Smooth muscle cell (in vitro differentiated cells): ENCODE measurements at regions not wholly inside any gene's neighbourhood (a gene's known extent, or its start where the extent isn't known, plus 50 kb on each side); places are given as distances from the start of the nearest gene placed in this dataset.
"Not testable (repeated sequence)": the region's sequence is repeated elsewhere in the genome, so short reads cannot be mapped to it uniquely, and the experiment has no call there.

Source experiments
- DNase-seq: peaks from one replicate; lab custom pipeline; 2025; ENCODE audit not compliant: unreplicated experiment; lab: John Stamatoyannopoulos, UW
- H2AFZ ChIP-seq: fragments of 200-600 bp; sonication (generic); 2 replicates; pipeline ENCODE4 v1.6.0; 2016; ENCODE audit warnings: antibody characterized with exemption, low read depth, mild to moderate bottlenecking
- H3F3A ChIP-seq: fragments of 200-600 bp; sonication (generic); 2 replicates; pipeline ENCODE4 v1.6.0; 2017; ENCODE audit warnings: antibody characterized with exemption, low read depth
- H3K27ac ChIP-seq: fragments of 200-600 bp; sonication (generic); 2 replicates; pipeline ENCODE4 v1.5.1; 2016; ENCODE audit warnings: low read depth, mild to moderate bottlenecking
- H3K27me3 ChIP-seq: fragments of 200-600 bp; sonication (generic); 2 replicates; pipeline ENCODE4 v1.6.1; 2016; ENCODE audit warnings: low read depth, mild to moderate bottlenecking
- H3K36me3 ChIP-seq: fragments of 200-600 bp; sonication (generic); 2 replicates; pipeline ENCODE4 v1.5.1; 2016; ENCODE audit warnings: low read depth
- H3K4me1 ChIP-seq: fragments of 200-600 bp; sonication (generic); 2 replicates; pipeline ENCODE4 v1.5.1; 2016; ENCODE audit warnings: low read depth
- H3K4me2 ChIP-seq: fragments of 200-600 bp; sonication (generic); 2 replicates; pipeline ENCODE4 v1.6.0; 2016; ENCODE audit warnings: mild to moderate bottlenecking
- H3K4me3 ChIP-seq: fragments of 200-600 bp; sonication (generic); 2 replicates; pipeline ENCODE4 v1.5.1; 2016; ENCODE audit warnings: mild to moderate bottlenecking
- H3K79me2 ChIP-seq: fragments of 200-600 bp; sonication (generic); 2 replicates; pipeline ENCODE4 v1.6.0; 2016; ENCODE audit warnings: low read depth, mild to moderate bottlenecking
- H3K9ac ChIP-seq: fragments of 200-600 bp; sonication (generic); 2 replicates; pipeline ENCODE4 v1.6.0; 2016; ENCODE audit warnings: low read depth
- H3K9me3 ChIP-seq: fragments of 200-600 bp; sonication (generic); replicated peaks from 2 replicates; pipeline ENCODE4 v1.5.1; 2016; ENCODE audit warnings: low read depth
- H4K20me1 ChIP-seq: fragments of 200-600 bp; sonication (generic); 2 replicates; pipeline ENCODE4 v1.6.0; 2016; ENCODE audit warnings: low read depth
- CTCF ChIP-seq: fragments of 200-600 bp; sonication (generic); IDR thresholded peaks from 2 replicates; pipeline ENCODE4 v1.5.1; 2017; ENCODE audit warnings: borderline replicate concordance, mild to moderate bottlenecking, antibody characterized with exemption; ENCODE audit not compliant: insufficient read depth, poor library complexity, severe bottlenecking
- whole genome bisulfite sequencing: methylation state at CpG from one replicate; pipeline ENCODE4 v1.1.7; 2016; ENCODE audit warnings: low lambda C conversion rate; 5-methylcytosine and 5-hydroxymethylcytosine counted together

- WGBS, result 48% methylated on average over 2 of the region's 2 CpGs
- Histone ChIP-seq H2AFZ (no peak overlapping the region), H3K27ac (no peak overlapping the region), H3K4me2 (no peak overlapping the region), H3K9ac (no peak overlapping the region), H3K79me2 (no peaks in the 10 kb centered on the region), H3K9me3 (peaks cover 2% of the 10 kb centered on the region), H3K4me1 (no peaks in the 10 kb centered on the region), H3K27me3 (no peaks in the 10 kb centered on the region), H3K4me3 (no peak overlapping the region), H3K36me3 (no peaks in the 10 kb centered on the region), H3F3A (no peaks in the 10 kb centered on the region), H4K20me1 (no peaks in the 10 kb centered on the region)
- TF ChIP-seq CTCF, result no peak
- DNase-seq, result no peak
Observed at GRCh38 chr5:40124367-40124766, 555.3 kb upstream of the PTGER4 start.

- no peak overlapping the region for H2AFZ ChIP-seq
- H3K9me3 ChIP-seq, result peaks cover 2% of the 10 kb centered on the region
- no peak for DNase-seq
- no peaks in the 10 kb centered on the region for H3F3A ChIP-seq
- no peaks in the 10 kb centered on the region for H3K4me1 ChIP-seq
- H3K4me3 ChIP-seq, result no peak overlapping the region
- H3K36me3 ChIP-seq, result no peaks in the 10 kb centered on the region
- H3K9ac ChIP-seq, result no peak overlapping the region
- no peaks in the 10 kb centered on the region for H3K79me2 ChIP-seq
- no peak overlapping the region for H3K27ac ChIP-seq
- H4K20me1 ChIP-seq, result no peaks in the 10 kb centered on the region
- H3K27me3 ChIP-seq, result no peaks in the 10 kb centered on the region
- 88% methylated on average over 1 of the region's 1 CpG for WGBS
- H3K4me2 ChIP-seq, result no peak overlapping the region
- no peak for TF ChIP-seq CTCF
Observed at GRCh38 chr5:40121236-40121635, 558.5 kb upstream of the PTGER4 start.

GRCh38 chr5:40112875-40113274 is 566.8 kb upstream of the PTGER4 start:
- TF ChIP-seq CTCF, result no peak
- no peak overlapping the region for H3K9ac ChIP-seq
- no peak for DNase-seq
- H3K27me3 ChIP-seq, result no peaks in the 10 kb centered on the region
- H3F3A ChIP-seq, result no peaks in the 10 kb centered on the region
- no peak overlapping the region for H2AFZ ChIP-seq
- H3K36me3 ChIP-seq, result no peaks in the 10 kb centered on the region
- H3K9me3 ChIP-seq, result no peaks in the 10 kb centered on the region
- no peak overlapping the region for H3K4me3 ChIP-seq
- no peaks in the 10 kb centered on the region for H4K20me1 ChIP-seq
- no peaks in the 10 kb centered on the region for H3K79me2 ChIP-seq
- H3K4me2 ChIP-seq, result no peak overlapping the region
- no peak overlapping the region for H3K27ac ChIP-seq
- no peaks in the 10 kb centered on the region for H3K4me1 ChIP-seq

GRCh38 chr5:40111036-40111435 is 568.7 kb upstream of the PTGER4 start:
- not testable (repeated sequence) for H3K4me1 ChIP-seq, H3K79me2 ChIP-seq
- WGBS, result 94% methylated on average over 4 of the region's 4 CpGs

GRCh38 chr5:40108764-40109390 is 570.8 kb upstream of the PTGER4 start:
- not testable (repeated sequence) for H3K4me2 ChIP-seq, H3K4me1 ChIP-seq, H3K27me3 ChIP-seq, H3K36me3 ChIP-seq, H3K9me3 ChIP-seq, H3K27ac ChIP-seq, H2AFZ ChIP-seq, H4K20me1 ChIP-seq, H3K79me2 ChIP-seq, DNase-seq, H3F3A ChIP-seq, H3K9ac ChIP-seq, H3K4me3 ChIP-seq
- WGBS, result 65% methylated on average over 3 of the region's 3 CpGs

More at GRCh38 chr5:40111036-40111435, 568.7 kb upstream of the PTGER4 start:
- H3K36me3 ChIP-seq, DNase-seq, H3K9ac ChIP-seq, H3K9me3 ChIP-seq, H3K27ac ChIP-seq, H3F3A ChIP-seq, H4K20me1 ChIP-seq, H3K4me2 ChIP-seq, H3K4me3 ChIP-seq, H3K27me3 ChIP-seq, H2AFZ ChIP-seq: not testable (repeated sequence)

GRCh38 chr5:40107786-40108185 is 571.9 kb upstream of the PTGER4 start:
- not testable (repeated sequence) for H3F3A ChIP-seq, H3K36me3 ChIP-seq, H3K4me2 ChIP-seq, H2AFZ ChIP-seq, H3K4me1 ChIP-seq, DNase-seq, H3K79me2 ChIP-seq, H3K27ac ChIP-seq, H3K27me3 ChIP-seq, H3K9me3 ChIP-seq, H4K20me1 ChIP-seq, H3K4me3 ChIP-seq, H3K9ac ChIP-seq
- WGBS, result 43% methylated on average over 4 of the region's 4 CpGs
